SK-N-SH treated with all-trans-retinoic acid at 6 μM for 48 hours (cell line): ENCODE measurements at regions not wholly inside any gene's neighbourhood (a gene's known extent, or its start where the extent isn't known, plus 50 kb on each side); places are given as distances from the start of the nearest gene placed in this dataset.

Source experiments
- ARNTL ChIP-seq: fragments of 450-650 bp; formaldehyde crosslinking; IDR thresholded peaks from 2 replicates; pipeline ENCODE4 v1.5.0; 2020; ENCODE audit warnings: low read depth, mild to moderate bottlenecking, moderate library complexity, borderline replicate concordance
- BACH2 ChIP-seq: fragments of 250-450 bp; sonication (Bioruptor Pico); IDR thresholded peaks from 2 replicates; pipeline ENCODE4 v1.9.0; 2021; ENCODE audit warnings: mild to moderate bottlenecking, borderline replicate concordance
- CREB5 ChIP-seq: fragments of 250-450 bp; sonication (Bioruptor Pico); IDR thresholded peaks from 2 replicates; pipeline ENCODE4 v1.5.1; 2020; ENCODE audit warnings: low read depth, mild to moderate bottlenecking, moderate library complexity
- ESRRG ChIP-seq: fragments of 250-450 bp; sonication (Bioruptor Pico); IDR thresholded peaks from 2 replicates; pipeline ENCODE4 v1.6.1; 2021; ENCODE audit warnings: mild to moderate bottlenecking
- OSR1 ChIP-seq: fragments of 250-450 bp; sonication (Bioruptor Pico); IDR thresholded peaks from 2 replicates; pipeline ENCODE4 v1.8.0; 2022; ENCODE audit warnings: moderate library complexity, mild to moderate bottlenecking, inconsistent platforms
- PATZ1 ChIP-seq: fragments of 250-450 bp; sonication (Bioruptor Pico); IDR thresholded peaks from 2 replicates; pipeline ENCODE4 v1.8.0; 2020; ENCODE audit warnings: mild to moderate bottlenecking, moderate library complexity, borderline replicate concordance
- POU6F1 ChIP-seq: fragments of 250-450 bp; sonication (Bioruptor Pico); IDR thresholded peaks from 2 replicates; pipeline ENCODE4 v1.8.0; 2021; ENCODE audit warnings: low read depth, mild to moderate bottlenecking, moderate library complexity, borderline replicate concordance
- RARB ChIP-seq: fragments of 250-450 bp; sonication (Bioruptor Pico); IDR thresholded peaks from 2 replicates; pipeline ENCODE4 v1.8.0; 2021; ENCODE audit warnings: mild to moderate bottlenecking, moderate library complexity
- SNAI2 ChIP-seq: fragments of 250-450 bp; sonication (Bioruptor Pico); IDR thresholded peaks from 2 replicates; pipeline ENCODE4 v1.5.0; 2020; ENCODE audit warnings: mild to moderate bottlenecking, moderate library complexity
- TOX ChIP-seq: fragments of 250-450 bp; sonication (Bioruptor Pico); IDR thresholded peaks from 2 replicates; pipeline ENCODE4 v1.8.0; 2021; ENCODE audit warnings: mild to moderate bottlenecking, moderate library complexity, borderline replicate concordance
- TSHZ2 ChIP-seq: fragments of 250-450 bp; sonication (Bioruptor Pico); IDR thresholded peaks from 2 replicates; pipeline ENCODE4 v1.5.0; 2020; ENCODE audit warnings: mild to moderate bottlenecking, moderate library complexity
- ZFP3 ChIP-seq: fragments of 250-450 bp; sonication (Bioruptor Pico); IDR thresholded peaks from 2 replicates; pipeline ENCODE4 v1.5.0; 2020; ENCODE audit warnings: mild to moderate bottlenecking, moderate library complexity
- ZNF70 ChIP-seq: fragments of 450-650 bp; formaldehyde crosslinking; IDR thresholded peaks from 2 replicates; pipeline ENCODE4 v1.5.0; 2020; ENCODE audit warnings: mild to moderate bottlenecking, moderate library complexity

GRCh38 chr7:67450171-67450570 lies 453.5 kb downstream of the TYW1 start:
- TF ChIP-seq RARB (CRISPR knock-in tag) (no peak), CREB5 (CRISPR knock-in tag) (no peak), ARNTL (no peak), ZFP3 (CRISPR knock-in tag) (no peak), ESRRG (CRISPR knock-in tag) (no peak), OSR1 (no peak), POU6F1 (no peak), TOX (no peak), PATZ1 (CRISPR knock-in tag) (no peak), BACH2 (no peak), ZNF70 (CRISPR knock-in tag) (no peak), SNAI2 (CRISPR knock-in tag) (no peak), TSHZ2 (CRISPR knock-in tag) (no peak)
